ENCODE measurements at regions not wholly inside any gene's neighbourhood (a gene's known extent, or its start where the extent isn't known, plus 50 kb on each side); places are given as distances from the start of the nearest gene placed in this dataset.

GRCh38 chr7:68438016-68438415 lies 1160.3 kb upstream of the AUTS2 start:
- no peak for TF ChIP-seq ZNF274 (IDR thresholded peaks at IDR 0.05; ENCODE audit: low read depth, low read length)
- H3K4me3 ChIP-seq (ENCODE audit: low read length), result no peak overlapping the region

DNA sequence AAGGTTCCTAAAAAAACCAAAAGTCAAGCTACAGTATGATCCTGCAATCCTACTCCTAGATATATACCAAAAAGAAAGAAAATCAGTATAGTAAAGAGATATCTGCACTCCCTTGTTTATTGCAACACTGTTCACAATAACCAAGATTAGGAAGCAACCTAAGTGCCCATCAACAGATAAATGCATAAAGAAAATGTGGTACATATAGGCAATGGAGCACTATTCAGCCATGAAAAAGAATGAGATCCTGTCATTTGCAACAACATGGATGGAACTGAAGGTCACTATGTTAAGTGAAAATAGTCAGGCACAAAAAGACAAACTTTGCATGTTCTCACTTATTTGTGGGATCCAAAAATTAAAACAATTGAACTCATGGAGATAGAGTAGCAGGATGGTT lies 1159.5 kb upstream of the AUTS2 start:
- TF ChIP-seq ZNF274 (IDR thresholded peaks at IDR 0.05; ENCODE audit: low read depth, low read length), result no peak
- no peak overlapping the region for H3K4me3 ChIP-seq (ENCODE audit: low read length)

DNA sequence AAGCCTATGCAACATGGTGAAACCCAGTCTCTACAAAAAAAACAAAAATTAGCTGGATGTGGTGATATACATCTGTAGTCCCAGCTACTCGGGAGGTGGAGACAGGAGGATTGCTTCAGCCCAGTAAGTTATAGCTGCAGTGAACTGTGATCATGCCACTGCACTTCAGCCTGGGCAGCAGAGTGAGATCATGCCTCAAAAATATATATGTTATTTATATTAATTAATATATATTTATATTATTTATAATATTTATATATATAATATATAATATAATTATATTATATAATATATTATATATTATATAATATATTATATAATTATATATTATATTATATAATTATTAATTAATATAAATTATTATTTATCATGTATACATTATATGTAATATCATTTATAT lies 1158.4 kb upstream of the AUTS2 start:
- no peak for TF ChIP-seq ZNF274 (IDR thresholded peaks at IDR 0.05; ENCODE audit: low read depth, low read length)
- no peak overlapping the region for H3K4me3 ChIP-seq (ENCODE audit: low read length)

- no peak overlapping the region for H3K4me3 ChIP-seq (ENCODE audit: low read length)
- TF ChIP-seq ZNF274 (IDR thresholded peaks at IDR 0.05; ENCODE audit: low read depth, low read length), result no peak
Measured at GRCh38 chr7:68440866-68441265, 1157.4 kb upstream of the AUTS2 start.

GRCh38 chr7:68441645-68442044 lies 1156.6 kb upstream of the AUTS2 start:
- H3K4me3 ChIP-seq (ENCODE audit: low read length), result no peak overlapping the region
- TF ChIP-seq ZNF274 (IDR thresholded peaks at IDR 0.05; ENCODE audit: low read depth, low read length), result no peak

DNA sequence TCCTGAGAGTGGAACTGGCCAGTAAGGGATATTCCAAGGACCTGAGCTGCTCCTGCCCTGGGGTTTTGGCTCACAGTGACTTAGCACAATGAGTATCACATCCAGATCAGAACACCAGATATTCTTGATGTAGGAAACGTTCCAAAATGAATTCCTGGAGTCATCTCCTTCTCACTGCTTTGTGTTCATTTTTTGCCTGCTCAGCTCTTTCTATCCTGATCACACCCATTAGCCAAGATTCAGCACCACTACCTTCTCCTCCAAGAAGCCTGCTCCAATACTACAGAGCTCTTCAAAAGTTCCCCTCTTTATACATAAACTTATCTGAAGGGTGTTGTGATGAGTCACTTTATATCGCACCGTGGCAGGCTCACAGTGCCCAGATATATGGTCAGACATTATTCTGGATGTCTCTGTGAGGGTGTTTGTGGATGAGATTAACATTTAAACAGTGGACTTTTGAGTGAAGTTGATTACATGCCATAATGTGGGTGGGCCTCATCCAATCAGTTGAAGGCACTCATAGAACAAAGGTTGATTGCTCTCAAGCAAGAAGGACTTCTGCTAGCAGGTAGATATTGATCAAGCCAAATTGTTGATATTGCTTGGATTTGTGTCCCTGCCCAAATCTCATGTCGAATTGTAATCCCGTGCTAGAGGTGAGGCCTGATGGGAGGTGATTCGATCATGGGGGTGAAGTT lies 1155.2 kb upstream of the AUTS2 start:
- no peak for TF ChIP-seq ZNF274 (IDR thresholded peaks at IDR 0.05; ENCODE audit: low read depth, low read length)
- H3K4me3 ChIP-seq (ENCODE audit: low read length), result no peak overlapping the region

GRCh38 chr7:68444042-68444441 lies 1154.2 kb upstream of the AUTS2 start:
- TF ChIP-seq ZNF274 (IDR thresholded peaks at IDR 0.05; ENCODE audit: low read depth, low read length), result no peak
- no peak overlapping the region for H3K4me3 ChIP-seq (ENCODE audit: low read length)

- no peak overlapping the region for H3K4me3 ChIP-seq (ENCODE audit: low read length)
- TF ChIP-seq ZNF274 (IDR thresholded peaks at IDR 0.05; ENCODE audit: low read depth, low read length), result no peak
Measured at GRCh38 chr7:68444956-68445355, 1153.3 kb upstream of the AUTS2 start.

- TF ChIP-seq ZNF274 (IDR thresholded peaks at IDR 0.05; ENCODE audit: low read depth, low read length), result no peak
- H3K4me3 ChIP-seq (ENCODE audit: low read length), result no peak overlapping the region
Measured at GRCh38 chr7:68446183-68446582, 1152.1 kb upstream of the AUTS2 start.

DNA sequence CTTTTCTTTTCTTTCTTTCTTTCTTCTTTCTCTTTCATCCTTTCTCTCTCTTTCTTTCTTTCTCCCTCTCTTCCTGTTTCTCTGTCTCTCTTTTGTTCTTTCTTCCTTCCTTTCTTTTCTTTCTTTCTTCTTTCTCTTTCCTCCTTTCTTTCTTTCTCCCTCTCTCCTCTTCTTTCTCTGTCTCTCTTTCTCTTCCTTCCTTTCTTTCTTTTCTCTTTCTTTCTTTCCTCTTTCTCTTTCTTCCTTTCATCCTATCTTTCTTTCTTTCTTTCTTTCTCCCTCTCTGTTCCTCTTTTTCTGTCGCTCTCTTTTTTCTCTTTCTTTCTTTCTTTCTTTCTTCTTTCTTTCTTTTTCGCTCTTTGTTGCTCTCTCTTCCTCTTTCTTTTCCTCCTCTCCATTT lies 1149.2 kb upstream of the AUTS2 start:
- TF ChIP-seq ZNF274 (IDR thresholded peaks at IDR 0.05; ENCODE audit: low read depth, low read length), result no peak
- H3K4me3 ChIP-seq (ENCODE audit: low read length), result no peak overlapping the region

- no peak overlapping the region for H3K4me3 ChIP-seq (ENCODE audit: low read length)
- TF ChIP-seq ZNF274 (IDR thresholded peaks at IDR 0.05; ENCODE audit: low read depth, low read length), result no peak
Measured at GRCh38 chr7:68449816-68450215, 1148.5 kb upstream of the AUTS2 start.

GRCh38 chr7:68454931-68455330 lies 1143.3 kb upstream of the AUTS2 start:
- no peak overlapping the region for H3K4me3 ChIP-seq (ENCODE audit: low read length)
- TF ChIP-seq ZNF274 (IDR thresholded peaks at IDR 0.05; ENCODE audit: low read depth, low read length), result no peak

GRCh38 chr7:68456469-68456868 lies 1141.8 kb upstream of the AUTS2 start:
- no peak overlapping the region for H3K4me3 ChIP-seq (ENCODE audit: low read length)
- no peak for TF ChIP-seq ZNF274 (IDR thresholded peaks at IDR 0.05; ENCODE audit: low read depth, low read length)

- TF ChIP-seq ZNF274 (IDR thresholded peaks at IDR 0.05; ENCODE audit: low read depth, low read length), result no peak
- no peak overlapping the region for H3K4me3 ChIP-seq (ENCODE audit: low read length)
Measured at GRCh38 chr7:68457481-68457880, 1140.8 kb upstream of the AUTS2 start.

GRCh38 chr7:68458010-68458908 lies 1140.0 kb upstream of the AUTS2 start:
- TF ChIP-seq ZNF274 (IDR thresholded peaks at IDR 0.05; ENCODE audit: low read depth, low read length), result no peak
- H3K4me3 ChIP-seq (ENCODE audit: low read length), result no peak overlapping the region

Data from GM08714 (cell line).